ENCODE measurements at regions not wholly inside any gene's neighbourhood (a gene's known extent, or its start where the extent isn't known, plus 50 kb on each side); places are given as distances from the start of the nearest gene placed in this dataset.
A peak's percentile ranks its signal among the peaks of the same experiment; 100 is the strongest.

GRCh38 chr5:143679777-143680176 lies 132.2 kb upstream of the HMHB1 start (continued):
- TF ChIP-seq IKZF5 (CRISPR knock-in tag; IDR thresholded peaks at IDR 0.05) (peak; percentile 34; the same call in 1 of the 2 replicates), ZNF674 (CRISPR knock-in tag; IDR thresholded peaks at IDR 0.05; ENCODE audit: low read depth) (no peak), RAD51 (IDR thresholded peaks at IDR 0.05; ENCODE audit: borderline replicate concordance) (no peak), TEAD3 (CRISPR knock-in tag; optimal IDR thresholded peaks at IDR 0.05; ENCODE audit: borderline replicate concordance) (peak; percentile 47), HMGXB4 (CRISPR knock-in tag; IDR thresholded peaks at IDR 0.05; ENCODE audit: borderline replicate concordance in 1 of 2, low read depth in 1 of 2) (no peak), CSRNP2 (CRISPR knock-in tag; conservative IDR thresholded peaks at IDR 0.05; ENCODE audit: low read depth) (no peak), ZNF280D (CRISPR knock-in tag; IDR thresholded peaks at IDR 0.05) (no peak), GATA4 (IDR thresholded peaks at IDR 0.05; ENCODE audit: borderline replicate concordance, low read depth) (no peak), ZHX2 (IDR thresholded peaks at IDR 0.05; ENCODE audit: low read depth) (no peak), ZHX2 (CRISPR knock-in tag; IDR thresholded peaks at IDR 0.05; ENCODE audit: borderline replicate concordance) (no peak), PCBP1 (IDR thresholded peaks at IDR 0.05; ENCODE audit: borderline replicate concordance, low read depth, low read length) (no peak), RBFOX2 (IDR thresholded peaks at IDR 0.05; ENCODE audit: low read depth, low read length) (no peak)

Measured in HepG2 (cell line).